Osteoblast (primary cell): ENCODE measurements at regions not wholly inside any gene's neighbourhood (a gene's known extent, or its start where the extent isn't known, plus 50 kb on each side); places are given as distances from the start of the nearest gene placed in this dataset.

ENCODE experiments used
- DNase-seq: peaks from one replicate; pipeline ENCODE4 v3.0.0; 2011; ENCODE audit warnings: low spot score, mixed read lengths; ENCODE audit not compliant: insufficient read length; ENCODE audit errors: missing footprints
- H2AFZ ChIP-seq: 2 replicates; pipeline ENCODE4 v1.6.0; 2011; ENCODE audit warnings: mild to moderate bottlenecking, low read length
- H3K27ac ChIP-seq: 2 replicates; pipeline ENCODE4 v1.5.1; 2011; ENCODE audit warnings: mild to moderate bottlenecking, low read depth, low read length, moderate library complexity
- H3K27me3 ChIP-seq: 2 replicates; pipeline ENCODE4 v1.6.0; 2012; ENCODE audit warnings: mild to moderate bottlenecking, control low read depth, inconsistent platforms, low read length, moderate library complexity; ENCODE audit not compliant: insufficient read depth
- H3K36me3 ChIP-seq: 2 replicates; pipeline ENCODE4 v1.5.1; 2011; ENCODE audit warnings: mild to moderate bottlenecking, low read length, control low read depth, moderate library complexity; ENCODE audit not compliant: insufficient read depth
- H3K4me1 ChIP-seq: 2 replicates; pipeline ENCODE4 v1.5.1; 2011; ENCODE audit warnings: mild to moderate bottlenecking, low read length, control low read depth, moderate library complexity; ENCODE audit not compliant: insufficient read depth
- H3K4me2 ChIP-seq: 2 replicates; pipeline ENCODE4 v1.6.0; 2011; ENCODE audit warnings: mild to moderate bottlenecking, low read length; ENCODE audit not compliant: insufficient read depth
- H3K4me3 ChIP-seq: fragments of 200-600 bp; sonication (generic); 3 replicates; pipeline ENCODE4 v1.5.1; 2012; ENCODE audit warnings: mild to moderate bottlenecking, low read length, inconsistent platforms; ENCODE audit not compliant: insufficient read depth
- H3K79me2 ChIP-seq: 2 replicates; pipeline ENCODE4 v1.6.0; 2012; ENCODE audit warnings: mild to moderate bottlenecking, low read length, control low read depth, inconsistent platforms; ENCODE audit not compliant: insufficient read depth
- H3K9me3 ChIP-seq: 2 replicates; pipeline ENCODE4 v1.5.1; 2011; ENCODE audit warnings: low read depth, low read length, control low read depth
- H4K20me1 ChIP-seq: 2 replicates; pipeline ENCODE4 v1.6.0; 2012; ENCODE audit warnings: mild to moderate bottlenecking, low read length, control low read depth; ENCODE audit not compliant: insufficient read depth
- CTCF ChIP-seq: IDR thresholded peaks from 2 replicates; pipeline ENCODE4 v1.5.1; 2011; ENCODE audit warnings: mild to moderate bottlenecking, low read depth, low read length, moderate library complexity; ENCODE audit errors: extremely low read depth

- Histone ChIP-seq H3K79me2 (no peaks in the 10 kb centered on the region), H3K9me3 (no peaks in the 10 kb centered on the region), H3K4me3 (no peak overlapping the region), H3K27ac (no peak overlapping the region), H3K4me2 (no peak overlapping the region), H4K20me1 (no peaks in the 10 kb centered on the region), H3K4me1 (no peaks in the 10 kb centered on the region), H3K36me3 (no peaks in the 10 kb centered on the region), H3K27me3 (no peaks in the 10 kb centered on the region), H2AFZ (no peak overlapping the region)
- no peak for TF ChIP-seq CTCF
- DNase-seq: no peak
Observed at GRCh38 chr2:136219963-136220362, 102.0 kb upstream of the CXCR4 start.

GRCh38 chr2:136219341-136219740 lies 101.4 kb upstream of the CXCR4 start:
- Histone ChIP-seq H3K4me2 (no peak overlapping the region), H3K36me3 (no peaks in the 10 kb centered on the region), H3K27me3 (no peaks in the 10 kb centered on the region), H3K4me3 (no peak overlapping the region), H4K20me1 (no peaks in the 10 kb centered on the region), H3K27ac (no peak overlapping the region), H2AFZ (no peak overlapping the region), H3K79me2 (no peaks in the 10 kb centered on the region), H3K4me1 (no peaks in the 10 kb centered on the region), H3K9me3 (no peaks in the 10 kb centered on the region)
- TF ChIP-seq CTCF: no peak
- DNase-seq: no peak

- no peak overlapping the region for H3K27ac ChIP-seq
- no peak for TF ChIP-seq CTCF
- no peaks in the 10 kb centered on the region for H3K4me1 ChIP-seq
- no peaks in the 10 kb centered on the region for H3K27me3 ChIP-seq
- no peaks in the 10 kb centered on the region for H4K20me1 ChIP-seq
- H3K36me3 ChIP-seq: no peaks in the 10 kb centered on the region
- H2AFZ ChIP-seq: no peak overlapping the region
- no peaks in the 10 kb centered on the region for H3K9me3 ChIP-seq
- no peak overlapping the region for H3K4me2 ChIP-seq
- H3K79me2 ChIP-seq: no peaks in the 10 kb centered on the region
- DNase-seq: no peak
- no peak overlapping the region for H3K4me3 ChIP-seq
Observed at GRCh38 chr2:136217996-136218395, 100.0 kb upstream of the CXCR4 start.

- no peak overlapping the region for H3K4me2 ChIP-seq
- TF ChIP-seq CTCF: no peak
- H3K27ac ChIP-seq: no peak overlapping the region
- DNase-seq: no peak
- no peaks in the 10 kb centered on the region for H3K79me2 ChIP-seq
- no peak overlapping the region for H3K4me3 ChIP-seq
- H3K9me3 ChIP-seq: no peaks in the 10 kb centered on the region
- H3K4me1 ChIP-seq: no peaks in the 10 kb centered on the region
- H3K27me3 ChIP-seq: no peaks in the 10 kb centered on the region
- no peaks in the 10 kb centered on the region for H4K20me1 ChIP-seq
- no peaks in the 10 kb centered on the region for H3K36me3 ChIP-seq
- no peak overlapping the region for H2AFZ ChIP-seq
Observed at GRCh38 chr2:136215908-136216472, 98.0 kb upstream of the CXCR4 start.
